Activated T-cell treated with anti-CD3 and anti-CD28 coated beads, Interleukin-2, amount 50 U/mL, for 24 hours (primary cell): ENCODE measurements at regions not wholly inside any gene's neighbourhood (a gene's known extent, or its start where the extent isn't known, plus 50 kb on each side); places are given as distances from the start of the nearest gene placed in this dataset.
"Not testable (repeated sequence)": the region's sequence is repeated elsewhere in the genome, so short reads cannot be mapped to it uniquely, and the experiment has no call there.

Source experiments
- DNase-seq: peaks from one replicate; pipeline ENCODE4 v3.0.0-alpha.2; 2020
- H3K27ac Mint-ChIP-seq: 2 replicates; pipeline ENCODE4 v1.8.0; 2020; ENCODE audit warnings: mild to moderate bottlenecking, mixed read lengths
- H3K27me3 Mint-ChIP-seq: 2 replicates; pipeline ENCODE4 v1.8.0; 2020; ENCODE audit warnings: mixed read lengths
- H3K36me3 Mint-ChIP-seq: 2 replicates; pipeline ENCODE4 v1.8.0; 2020; ENCODE audit warnings: low read depth, mixed read lengths
- H3K4me1 Mint-ChIP-seq: 2 replicates; pipeline ENCODE4 v1.8.0; 2020; ENCODE audit warnings: low read depth, mixed read lengths
- H3K4me3 Mint-ChIP-seq: 2 replicates; pipeline ENCODE4 v1.8.0; 2020; ENCODE audit warnings: mild to moderate bottlenecking, moderate library complexity, mixed read lengths
- H3K9me3 Mint-ChIP-seq: 2 replicates; pipeline ENCODE4 v1.8.0; 2020; ENCODE audit warnings: mixed read lengths

DNA sequence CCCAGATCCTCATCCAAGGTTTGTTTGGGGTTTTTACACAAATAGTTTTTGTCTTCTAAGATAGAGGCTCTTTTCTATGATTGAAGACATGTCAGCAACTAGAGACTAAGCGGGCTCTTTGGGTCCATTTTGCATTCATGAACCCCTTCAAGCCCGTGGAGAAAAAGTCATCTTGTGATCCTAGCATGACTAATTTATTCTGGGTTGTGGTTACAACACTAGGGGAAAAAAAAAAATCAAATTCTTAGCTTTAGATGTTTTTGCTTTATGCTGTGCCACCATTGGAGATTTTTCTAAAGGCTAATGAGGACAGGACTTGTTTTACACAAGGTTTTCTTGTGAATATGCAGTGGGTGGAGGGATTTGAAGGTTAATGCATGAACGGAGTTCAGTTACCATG, 440.0 kb downstream of the PCDH7 start:
- H3K27me3 Mint-ChIP-seq = no peaks in the 10 kb centered on the region
- H3K27ac Mint-ChIP-seq = no peak overlapping the region
- no peak for DNase-seq
- H3K4me3 Mint-ChIP-seq = no peak overlapping the region
- no peaks in the 10 kb centered on the region for H3K4me1 Mint-ChIP-seq
- no peaks in the 10 kb centered on the region for H3K36me3 Mint-ChIP-seq
- H3K9me3 Mint-ChIP-seq = peaks cover 2% of the 10 kb centered on the region

DNA sequence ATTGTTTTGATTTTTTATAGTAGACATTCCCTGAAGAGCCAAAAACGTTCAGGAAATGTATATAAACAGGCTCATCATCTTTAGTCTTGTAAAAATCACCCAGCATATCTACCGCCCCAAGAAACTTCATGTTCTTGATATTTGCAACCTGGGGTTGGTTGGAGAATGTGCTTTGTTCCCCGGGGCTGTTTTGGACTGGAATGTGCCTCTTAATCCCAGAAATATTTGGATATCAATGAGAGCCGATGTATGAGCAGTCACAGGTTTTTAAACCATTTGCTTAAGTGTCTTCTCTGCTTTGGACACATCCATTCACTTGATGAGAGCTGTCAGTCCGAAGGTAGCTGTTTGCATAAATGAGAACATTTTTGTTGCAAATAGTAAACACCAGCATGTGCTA, 449.7 kb downstream of the PCDH7 start:
- no peak overlapping the region for H3K27ac Mint-ChIP-seq
- no peaks in the 10 kb centered on the region for H3K36me3 Mint-ChIP-seq
- peaks cover 16% of the 10 kb centered on the region for H3K9me3 Mint-ChIP-seq
- H3K4me3 Mint-ChIP-seq = no peak overlapping the region
- no peaks in the 10 kb centered on the region for H3K27me3 Mint-ChIP-seq
- DNase-seq = no peak
- no peaks in the 10 kb centered on the region for H3K4me1 Mint-ChIP-seq

DNA sequence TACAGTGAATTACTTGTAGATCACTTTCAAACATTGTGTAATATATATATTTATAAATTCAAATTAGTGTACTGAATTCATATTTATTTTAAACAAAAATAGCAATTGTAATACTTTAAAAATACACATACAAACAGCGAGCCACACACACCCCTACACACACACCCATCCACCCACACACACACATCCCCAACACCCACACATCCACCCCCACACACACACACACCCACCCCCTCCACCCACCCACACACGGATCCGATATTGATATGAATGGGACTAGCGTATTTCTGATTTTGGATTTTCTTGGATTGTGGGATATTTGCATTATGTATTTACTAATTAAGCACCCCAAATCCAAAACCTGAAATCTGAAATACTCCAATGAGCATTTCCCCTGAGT, 451.2 kb downstream of the PCDH7 start:
- Mint-ChIP-seq H3K27me3 (no peaks in the 10 kb centered on the region), H3K9me3 (peaks cover 21% of the 10 kb centered on the region), H3K4me3 (no peak overlapping the region), H3K27ac (no peak overlapping the region), H3K36me3 (no peaks in the 10 kb centered on the region), H3K4me1 (no peaks in the 10 kb centered on the region)
- no peak for DNase-seq

GRCh38 chr4:31175242-31175910, 455.2 kb downstream of the PCDH7 start:
- H3K4me1 Mint-ChIP-seq = no peaks in the 10 kb centered on the region
- H3K36me3 Mint-ChIP-seq = no peaks in the 10 kb centered on the region
- H3K9me3 Mint-ChIP-seq = peaks cover 18% of the 10 kb centered on the region
- no peak for DNase-seq
- no peaks in the 10 kb centered on the region for H3K27me3 Mint-ChIP-seq
- H3K4me3 Mint-ChIP-seq = no peak overlapping the region
- H3K27ac Mint-ChIP-seq = no peak overlapping the region

- H3K36me3 Mint-ChIP-seq = no peaks in the 10 kb centered on the region
- H3K27ac Mint-ChIP-seq = no peak overlapping the region
- H3K27me3 Mint-ChIP-seq = no peaks in the 10 kb centered on the region
These were observed 463.1 kb downstream of the PCDH7 start for GRCh38 chr4:31183256-31183655.

GRCh38 chr4:31185014-31185585, 464.9 kb downstream of the PCDH7 start:
- Mint-ChIP-seq H3K4me1 (no peaks in the 10 kb centered on the region), H3K4me3 (no peak overlapping the region), H3K27ac (no peak overlapping the region), H3K36me3 (no peaks in the 10 kb centered on the region), H3K27me3 (no peaks in the 10 kb centered on the region), H3K9me3 (peaks cover 4% of the 10 kb centered on the region)
- no peak for DNase-seq

More at GRCh38 chr4:31183256-31183655, 463.1 kb downstream of the PCDH7 start:
- Mint-ChIP-seq H3K4me3 (no peak overlapping the region), H3K9me3 (peaks cover 4% of the 10 kb centered on the region), H3K4me1 (no peaks in the 10 kb centered on the region)
- no peak for DNase-seq

- DNase-seq = no peak
- no peak overlapping the region for H3K4me3 Mint-ChIP-seq
- no peaks in the 10 kb centered on the region for H3K27me3 Mint-ChIP-seq
- H3K4me1 Mint-ChIP-seq = no peaks in the 10 kb centered on the region
- H3K9me3 Mint-ChIP-seq = peaks cover 8% of the 10 kb centered on the region
- no peak overlapping the region for H3K27ac Mint-ChIP-seq
- no peaks in the 10 kb centered on the region for H3K36me3 Mint-ChIP-seq
These were observed 467.8 kb downstream of the PCDH7 start for GRCh38 chr4:31187979-31188378.

DNA sequence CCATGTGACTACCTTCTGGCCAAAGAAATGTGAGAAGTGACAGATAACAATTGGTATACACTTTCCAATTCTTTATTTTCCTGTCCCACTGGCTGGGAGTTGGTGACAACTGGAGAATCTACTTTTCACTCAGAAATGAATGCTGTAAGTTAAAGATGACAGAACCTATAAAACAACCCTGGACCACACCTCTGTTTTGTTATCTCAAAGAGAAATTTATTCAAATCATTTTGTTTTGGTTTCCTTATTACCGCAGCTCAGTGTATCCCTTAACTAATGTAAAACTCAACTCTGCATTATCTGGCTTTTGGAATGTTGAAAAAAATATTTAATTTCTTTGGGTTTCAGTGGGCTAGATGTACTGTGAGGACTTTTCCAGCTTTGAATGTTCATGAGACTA, 469.8 kb downstream of the PCDH7 start:
- peaks cover 6% of the 10 kb centered on the region for H3K9me3 Mint-ChIP-seq
- no peak overlapping the region for H3K27ac Mint-ChIP-seq
- H3K36me3 Mint-ChIP-seq = no peaks in the 10 kb centered on the region
- H3K4me3 Mint-ChIP-seq = no peak overlapping the region
- no peaks in the 10 kb centered on the region for H3K4me1 Mint-ChIP-seq
- H3K27me3 Mint-ChIP-seq = no peaks in the 10 kb centered on the region
- DNase-seq = no peak

- Mint-ChIP-seq H3K27ac (no peak overlapping the region), H3K9me3 (peaks cover 6% of the 10 kb centered on the region), H3K4me1 (no peaks in the 10 kb centered on the region), H3K4me3 (no peak overlapping the region), H3K27me3 (no peaks in the 10 kb centered on the region), H3K36me3 (no peaks in the 10 kb centered on the region)
- no peak for DNase-seq
These were observed 470.5 kb downstream of the PCDH7 start for GRCh38 chr4:31190671-31191070.

DNA sequence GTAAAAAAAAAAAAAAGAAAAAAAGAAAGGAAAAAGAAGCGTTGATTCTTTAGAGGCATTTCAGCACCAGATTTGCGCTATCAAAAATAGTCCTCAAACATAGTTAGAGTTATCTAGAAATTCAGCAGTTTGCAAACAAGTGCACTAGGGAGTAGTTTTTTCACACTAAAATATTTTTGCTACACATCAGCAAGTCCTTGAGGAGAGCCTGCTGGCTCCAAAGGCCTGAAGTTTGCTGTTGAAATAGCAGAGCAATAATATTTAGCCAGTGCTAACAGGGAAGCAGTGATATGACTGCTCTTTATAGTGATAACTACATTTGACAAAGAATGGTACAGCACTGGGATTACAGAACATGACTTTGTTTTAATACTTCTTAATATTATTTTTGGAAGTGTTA, 472.2 kb downstream of the PCDH7 start:
- H3K4me1 Mint-ChIP-seq = no peaks in the 10 kb centered on the region
- no peaks in the 10 kb centered on the region for H3K27me3 Mint-ChIP-seq
- H3K9me3 Mint-ChIP-seq = peaks cover 14% of the 10 kb centered on the region
- H3K27ac Mint-ChIP-seq = no peak overlapping the region
- H3K36me3 Mint-ChIP-seq = no peaks in the 10 kb centered on the region
- no peak for DNase-seq
- H3K4me3 Mint-ChIP-seq = no peak overlapping the region

DNA sequence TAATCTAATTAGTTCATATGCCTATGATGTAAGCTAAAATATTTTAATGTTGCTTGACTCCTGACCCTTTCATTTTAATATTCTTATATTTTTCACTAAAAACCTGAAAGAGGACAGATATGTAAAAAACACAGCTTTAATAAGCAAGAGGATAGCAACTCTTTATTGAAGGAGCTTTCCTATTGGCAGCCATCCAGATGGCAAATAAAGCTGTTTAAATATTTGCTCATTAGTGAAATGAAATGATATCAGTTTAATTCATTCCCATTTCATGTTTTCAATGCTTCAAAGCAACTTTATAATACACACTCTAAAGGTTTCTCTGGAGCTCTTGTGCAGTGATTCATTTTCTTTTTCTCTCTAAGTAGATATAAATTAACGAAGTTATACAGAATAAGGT, 473.4 kb downstream of the PCDH7 start:
- no peak for DNase-seq
- no peak overlapping the region for H3K27ac Mint-ChIP-seq
- H3K4me3 Mint-ChIP-seq = no peak overlapping the region
- no peaks in the 10 kb centered on the region for H3K36me3 Mint-ChIP-seq
- no peaks in the 10 kb centered on the region for H3K27me3 Mint-ChIP-seq
- no peaks in the 10 kb centered on the region for H3K4me1 Mint-ChIP-seq
- peaks cover 14% of the 10 kb centered on the region for H3K9me3 Mint-ChIP-seq

- no peaks in the 10 kb centered on the region for H3K36me3 Mint-ChIP-seq
- H3K9me3 Mint-ChIP-seq = peaks cover 17% of the 10 kb centered on the region
- no peak for DNase-seq
- H3K27me3 Mint-ChIP-seq = no peaks in the 10 kb centered on the region
- H3K27ac Mint-ChIP-seq = no peak overlapping the region
- H3K4me3 Mint-ChIP-seq = no peak overlapping the region
- H3K4me1 Mint-ChIP-seq = no peaks in the 10 kb centered on the region
These were observed 474.7 kb downstream of the PCDH7 start for GRCh38 chr4:31194823-31195222.

- H3K36me3 Mint-ChIP-seq = no peaks in the 10 kb centered on the region
- H3K27me3 Mint-ChIP-seq = no peaks in the 10 kb centered on the region
- peaks cover 21% of the 10 kb centered on the region for H3K9me3 Mint-ChIP-seq
- no peak overlapping the region for H3K4me3 Mint-ChIP-seq
- no peak for DNase-seq
- H3K4me1 Mint-ChIP-seq = no peaks in the 10 kb centered on the region
- H3K27ac Mint-ChIP-seq = no peak overlapping the region
These were observed 479.5 kb downstream of the PCDH7 start for GRCh38 chr4:31199644-31200043.

DNA sequence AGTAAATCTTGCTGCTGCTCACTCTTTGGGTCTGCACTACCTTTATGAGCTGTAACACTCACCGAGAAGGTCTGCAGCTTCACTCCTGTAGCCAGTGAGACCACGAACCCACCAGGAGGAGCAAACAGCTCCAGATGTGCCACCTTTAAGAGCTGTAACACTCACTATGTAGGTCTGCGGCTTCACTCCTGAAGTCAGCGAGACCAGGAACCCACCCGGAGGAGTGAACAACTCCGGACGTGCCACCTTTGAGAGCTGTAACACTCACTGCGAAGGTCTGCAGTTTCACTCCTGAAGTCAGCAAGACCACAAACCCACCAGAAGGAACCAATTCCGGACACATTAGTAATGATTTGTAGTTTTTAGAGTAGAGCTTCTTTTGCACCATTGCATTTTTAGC, 481.9 kb downstream of the PCDH7 start:
- not testable (repeated sequence) for DNase-seq, H3K36me3 Mint-ChIP-seq, H3K27ac Mint-ChIP-seq, H3K4me3 Mint-ChIP-seq, H3K4me1 Mint-ChIP-seq, H3K27me3 Mint-ChIP-seq
- peaks cover 13% of the 10 kb centered on the region for H3K9me3 Mint-ChIP-seq

- Mint-ChIP-seq H3K27ac (no peak overlapping the region), H3K9me3 (peaks cover 14% of the 10 kb centered on the region), H3K4me3 (no peak overlapping the region)
These were observed 484.7 kb downstream of the PCDH7 start for GRCh38 chr4:31204874-31205273.

GRCh38 chr4:31220921-31221320, 500.8 kb downstream of the PCDH7 start:
- no peaks in the 10 kb centered on the region for H3K27me3 Mint-ChIP-seq
- peaks cover 13% of the 10 kb centered on the region for H3K9me3 Mint-ChIP-seq
- H3K4me1 Mint-ChIP-seq = no peaks in the 10 kb centered on the region
- no peak overlapping the region for H3K27ac Mint-ChIP-seq
- no peak for DNase-seq
- H3K4me3 Mint-ChIP-seq = no peak overlapping the region
- H3K36me3 Mint-ChIP-seq = no peaks in the 10 kb centered on the region

More at GRCh38 chr4:31204874-31205273, 484.7 kb downstream of the PCDH7 start:
- Mint-ChIP-seq H3K4me1 (no peaks in the 10 kb centered on the region), H3K36me3 (no peaks in the 10 kb centered on the region), H3K27me3 (no peaks in the 10 kb centered on the region)
- no peak for DNase-seq
